Adrenal gland (tissue), 9 donors: ENCODE measurements at regions not wholly inside any gene's neighbourhood (a gene's known extent, or its start where the extent isn't known, plus 50 kb on each side); places are given as distances from the start of the nearest gene placed in this dataset.

ENCODE experiments used
- DNase-seq, 7 donors: peaks; one replicate each; pipeline ENCODE4 v3.0.0-alpha.2; 2019 to 2020
- H3K27ac ChIP-seq, 5 donors: fragments of 200-600 bp; sonication (generic) in 4 of 5; 1 replicate in 3 of 5; 2 replicates in 2 of 5; pipeline versions ENCODE4 v1.5.1 to v1.8.0; 2016 to 2020; ENCODE audit warnings: mild to moderate bottlenecking in 1 of 5
- H3K27me3 ChIP-seq: fragments of 200-600 bp; 2 replicates; pipeline ENCODE4 v1.8.0; 2021
- H3K36me3 ChIP-seq, 2 donors: fragments of 200-600 bp; replicated peaks in 1 of 2; 1 replicate in 1 of 2; 2 replicates in 1 of 2; pipeline versions ENCODE4 v1.5.1 to v1.8.0; 2018 to 2022
- H3K4me1 ChIP-seq, 2 donors: fragments of 200-600 bp; replicated peaks in 1 of 2; 1 replicate in 1 of 2; 2 replicates in 1 of 2; pipeline versions ENCODE4 v1.5.1 to v1.8.0; 2018 to 2021
- H3K4me3 ChIP-seq, 4 donors: fragments of 200-600 bp; sonication (generic) in 3 of 4; one replicate each; pipeline ENCODE4 v1.5.1; 2016 to 2018
- H3K9me3 ChIP-seq, 3 donors: fragments of 200-600 bp; sonication (generic) in 1 of 3; replicated peaks in 1 of 3; 1 replicate in 2 of 3; 2 replicates in 1 of 3; pipeline versions ENCODE4 v1.5.1 to v1.8.0; 2016 to 2021
- CTCF ChIP-seq, 6 experiments: fragments of 450-650 bp in 4 of 6; fragments of 200-600 bp in 2 of 6; sonication (generic) in 1 of 6; IDR thresholded peaks; 1 replicate in 5 of 6; 2 replicates in 1 of 6; pipeline versions ENCODE4 v1.5.1 to v1.8.0; 2016 to 2021; ENCODE audit warnings: antibody characterized with exemption in 6 of 6, mild to moderate bottlenecking in 2 of 6, moderate library complexity in 1 of 6
- POLR2A ChIP-seq, 2 donors: fragments of 450-650 bp; IDR thresholded peaks; one replicate each; pipeline ENCODE4 v1.6.1; 2017; ENCODE audit warnings: antibody characterized with exemption in 2 of 2, mild to moderate bottlenecking in 2 of 2, moderate library complexity in 1 of 2
- WGBS, 4 donors: extraction: QIAGEN DNeasy Blood & Tissue Kit in 2 of 4; methylation state at CpG; one replicate each; pipeline versions ENCODE4 v1.1.5 to v1.1.7; 2013 to 2017; 5-methylcytosine and 5-hydroxymethylcytosine counted together
- intact Hi-C, 2 donors: fragments of 100-400 bp; cut with DNase I; formaldehyde crosslinking; loops; one replicate each; pipeline versions ENCODE4 v1.14.1 to v1.15.0; 2022 to 2023
- donor health status: healthy with polysubstance abuse.
- donor health status: Bipolar disorder and iron deficiency.
- donor health status: DM: yes; HTN: yes; CAD: no.
- donor health status: DM: no; HTN: no; CAD: no.
- donor health status: DM: no; HTN: no; CAD: no.

GRCh38 chr10:117609796-117610170 is 67.2 kb downstream of the EMX2 start:
- H3K27ac ChIP-seq: no peak overlapping the region
- no peaks in the 10 kb centered on the region for H3K36me3 ChIP-seq
- TF ChIP-seq CTCF (IDR thresholded peaks at IDR 0.05) (no peak), POLR2A (IDR thresholded peaks at IDR 0.05) (no peak)
- no peak for DNase-seq
- no peaks in the 10 kb centered on the region for H3K9me3 ChIP-seq
- WGBS, 4 donors: 49 to 62% (median 53%) methylated on average over 4 of the region's 4 CpGs
- H3K27me3 ChIP-seq: peaks cover 15% of the 10 kb centered on the region
- H3K4me1 ChIP-seq: no peaks in the 10 kb centered on the region
- intact Hi-C loops: no loop called here
- H3K4me3 ChIP-seq: no peak overlapping the region

GRCh38 chr10:117610321-117610720 is 67.8 kb downstream of the EMX2 start:
- intact Hi-C loops: no loop called here
- H3K9me3 ChIP-seq: no peaks in the 10 kb centered on the region
- whole genome bisulfite sequencing, 4 donors: 53 to 69% (median 62%) methylated on average over 4 of the region's 4 CpGs

GRCh38 chr10:117612113-117612512 is 69.6 kb downstream of the EMX2 start:
- no peak overlapping the region for H3K27ac ChIP-seq
- 88 to 100% (median 96%) methylated on average over 1 of the region's 1 CpG for WGBS, 4 donors
- peaks cover 15% of the 10 kb centered on the region for H3K27me3 ChIP-seq
- DNase-seq: no peak
- TF ChIP-seq POLR2A (IDR thresholded peaks at IDR 0.05): no peak
- TF ChIP-seq CTCF (IDR thresholded peaks at IDR 0.05): no peak
- intact Hi-C loops: no loop called here
- no peaks in the 10 kb centered on the region for H3K4me1 ChIP-seq
- H3K4me3 ChIP-seq: no peak overlapping the region
- H3K9me3 ChIP-seq: no peaks in the 10 kb centered on the region
- no peaks in the 10 kb centered on the region for H3K36me3 ChIP-seq

More at GRCh38 chr10:117610321-117610720, 67.8 kb downstream of the EMX2 start:
- Histone ChIP-seq H3K4me3 (no peak overlapping the region), H3K4me1 (no peaks in the 10 kb centered on the region), H3K27ac (no peak overlapping the region), H3K36me3 (no peaks in the 10 kb centered on the region), H3K27me3 (peaks cover 15% of the 10 kb centered on the region)
- DNase-seq: no peak
- TF ChIP-seq CTCF (IDR thresholded peaks at IDR 0.05): no peak
- no peak for TF ChIP-seq POLR2A (IDR thresholded peaks at IDR 0.05)

GRCh38 chr10:117615649-117616048 is 73.1 kb downstream of the EMX2 start:
- DNase-seq: no peak
- WGBS, 4 donors: 71 to 72% (median 71%) methylated on average over 3 of the region's 3 CpGs
- no peak overlapping the region for H3K27ac ChIP-seq
- no peaks in the 10 kb centered on the region for H3K36me3 ChIP-seq
- no peaks in the 10 kb centered on the region for H3K4me1 ChIP-seq
- no peak overlapping the region for H3K4me3 ChIP-seq
- H3K27me3 ChIP-seq: peaks cover 15% of the 10 kb centered on the region
- intact Hi-C loops: no loop called here
- no peaks in the 10 kb centered on the region for H3K9me3 ChIP-seq
- TF ChIP-seq CTCF (IDR thresholded peaks at IDR 0.05) (no peak), POLR2A (IDR thresholded peaks at IDR 0.05) (no peak)
